ENCODE measurements at regions not wholly inside any gene's neighbourhood (a gene's known extent, or its start where the extent isn't known, plus 50 kb on each side); places are given as distances from the start of the nearest gene placed in this dataset.

DNA sequence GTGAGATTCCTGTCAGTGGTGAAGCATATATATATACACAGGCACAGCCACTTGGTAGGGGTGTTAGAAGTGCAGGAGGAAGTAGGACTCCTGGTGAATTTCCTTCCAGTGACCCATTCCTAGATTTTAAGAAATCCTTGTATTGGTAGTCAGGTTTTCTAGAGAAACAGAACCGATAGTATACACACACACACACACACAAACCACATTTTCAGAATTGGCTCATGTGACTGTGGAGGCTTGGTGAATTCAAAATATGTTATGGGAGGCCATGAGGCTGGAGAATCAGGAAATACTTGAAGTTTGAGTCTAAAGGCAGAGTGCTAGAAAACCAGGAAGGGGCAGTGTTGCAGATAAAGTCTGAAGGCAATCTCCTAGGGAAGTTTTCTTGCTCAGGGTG, 114.2 kb downstream of the FCRL5 start:
- TF ChIP-seq, protein P1, sequence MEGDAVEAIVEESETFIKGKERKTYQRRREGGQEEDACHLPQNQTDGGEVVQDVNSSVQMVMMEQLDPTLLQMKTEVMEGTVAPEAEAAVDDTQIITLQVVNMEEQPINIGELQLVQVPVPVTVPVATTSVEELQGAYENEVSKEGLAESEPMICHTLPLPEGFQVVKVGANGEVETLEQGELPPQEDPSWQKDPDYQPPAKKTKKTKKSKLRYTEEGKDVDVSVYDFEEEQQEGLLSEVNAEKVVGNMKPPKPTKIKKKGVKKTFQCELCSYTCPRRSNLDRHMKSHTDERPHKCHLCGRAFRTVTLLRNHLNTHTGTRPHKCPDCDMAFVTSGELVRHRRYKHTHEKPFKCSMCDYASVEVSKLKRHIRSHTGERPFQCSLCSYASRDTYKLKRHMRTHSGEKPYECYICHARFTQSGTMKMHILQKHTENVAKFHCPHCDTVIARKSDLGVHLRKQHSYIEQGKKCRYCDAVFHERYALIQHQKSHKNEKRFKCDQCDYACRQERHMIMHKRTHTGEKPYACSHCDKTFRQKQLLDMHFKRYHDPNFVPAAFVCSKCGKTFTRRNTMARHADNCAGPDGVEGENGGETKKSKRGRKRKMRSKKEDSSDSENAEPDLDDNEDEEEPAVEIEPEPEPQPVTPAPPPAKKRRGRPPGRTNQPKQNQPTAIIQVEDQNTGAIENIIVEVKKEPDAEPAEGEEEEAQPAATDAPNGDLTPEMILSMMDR (IDR thresholded peaks at IDR 0.05 in 8 of 11, conservative IDR thresholded peaks at IDR 0.05 in 3 of 11) = no peak
- TF ChIP-seq POLR2A (IDR thresholded peaks at IDR 0.05) = no peak

All from spleen (tissue), 7 donors.